GM21381 (cell line): ENCODE measurements at regions not wholly inside any gene's neighbourhood (a gene's known extent, or its start where the extent isn't known, plus 50 kb on each side); places are given as distances from the start of the nearest gene placed in this dataset.
A peak's percentile ranks its signal among the peaks of the same experiment; 100 is the strongest.

Source experiments
- ATAC-seq: cut with Tn5 transposase; IDR thresholded peaks from one replicate; pipeline ENCODE4 v1.9.1; 2021; ENCODE audit warnings: mild to moderate bottlenecking, moderate library complexity; ENCODE audit not compliant: unreplicated experiment

DNA sequence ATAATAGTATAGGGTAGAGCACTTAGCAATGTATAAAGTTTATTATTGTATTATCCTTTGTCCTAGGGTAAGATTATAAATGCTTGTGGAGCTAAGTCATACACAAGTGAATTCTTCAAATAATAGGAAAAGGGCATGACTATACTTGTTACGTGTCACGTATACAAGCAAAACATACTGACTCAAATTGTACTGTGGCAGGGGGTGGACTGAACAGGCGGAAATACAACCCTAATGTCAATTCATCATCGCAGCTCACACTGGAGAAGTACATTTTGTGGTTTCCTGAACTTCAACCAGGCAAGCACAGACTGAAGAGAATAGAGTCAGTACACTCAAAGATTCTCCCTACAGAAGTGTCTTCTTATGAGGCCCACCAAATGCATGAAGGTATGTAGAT, 201.0 kb downstream of the MBD2 start:
- ATAC-seq, result no peak

DNA sequence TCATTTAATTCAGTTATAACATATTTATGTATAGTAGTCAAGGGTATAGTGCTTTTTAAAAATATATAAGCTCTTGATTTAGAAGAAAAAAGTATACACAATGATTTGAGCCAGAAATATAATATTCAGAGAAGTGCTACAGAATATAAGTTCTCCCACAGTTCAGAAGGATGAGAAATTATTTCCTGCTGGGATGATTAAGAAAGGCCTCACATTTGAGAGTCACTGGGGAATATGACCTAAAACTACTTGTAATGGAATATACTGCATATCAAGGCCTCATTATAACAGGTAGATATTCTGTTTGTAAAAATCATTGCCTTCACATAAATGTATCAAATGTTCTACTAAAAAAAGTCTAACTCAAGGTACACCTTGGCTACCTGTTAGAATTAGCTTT, 203.5 kb downstream of the MBD2 start:
- ATAC-seq, result no peak

DNA sequence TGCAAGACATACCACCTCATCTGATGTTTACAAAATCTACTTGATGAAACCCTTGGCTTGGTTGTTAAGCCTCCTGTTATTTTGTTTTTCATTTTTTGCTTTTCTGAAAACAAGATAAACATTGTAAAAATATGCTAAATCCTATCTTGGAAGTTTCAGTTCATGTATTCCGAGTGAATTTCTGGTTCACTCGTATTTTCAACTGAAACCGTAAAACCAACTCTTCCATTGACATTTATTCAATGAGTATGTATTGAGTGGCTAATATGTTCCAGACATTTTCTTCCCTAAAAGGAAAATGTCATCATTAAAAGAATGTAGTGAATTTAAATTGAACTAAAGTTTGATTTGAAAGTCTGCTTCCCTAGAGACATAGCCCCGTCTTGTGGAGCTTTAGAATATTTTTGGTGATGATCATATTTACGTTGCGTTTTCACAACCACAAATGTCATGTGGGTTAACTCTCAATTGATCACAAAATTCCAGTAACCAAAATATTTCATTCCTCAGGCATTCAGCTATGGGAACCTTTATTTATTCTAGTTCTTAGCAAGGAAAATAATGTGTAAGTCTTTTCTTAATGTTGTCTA, 204.2 kb downstream of the MBD2 start:
- no peak for ATAC-seq

DNA sequence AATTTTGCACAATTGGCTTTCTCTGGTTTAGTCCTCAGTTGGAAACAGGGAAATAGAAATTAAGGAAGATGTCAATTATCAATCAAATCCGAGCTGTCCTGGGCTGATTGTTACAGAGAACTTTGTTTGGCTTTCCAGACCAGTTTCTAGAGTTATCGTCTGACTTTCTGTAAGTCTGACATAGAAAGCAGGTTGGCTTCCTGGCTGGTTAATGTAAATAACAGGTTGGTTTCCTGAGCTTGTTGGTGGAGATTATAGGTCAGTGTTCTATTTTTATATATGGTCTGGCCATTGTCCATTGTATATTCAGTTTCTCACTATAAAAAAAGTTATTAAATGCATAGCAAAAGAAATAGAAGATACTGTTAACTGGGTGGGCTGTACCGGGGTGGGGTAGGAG, 204.8 kb downstream of the MBD2 start:
- ATAC-seq, result no peak

GRCh38 chr18:54013452-54013851, 211.0 kb downstream of the MBD2 start:
- no peak for ATAC-seq

DNA sequence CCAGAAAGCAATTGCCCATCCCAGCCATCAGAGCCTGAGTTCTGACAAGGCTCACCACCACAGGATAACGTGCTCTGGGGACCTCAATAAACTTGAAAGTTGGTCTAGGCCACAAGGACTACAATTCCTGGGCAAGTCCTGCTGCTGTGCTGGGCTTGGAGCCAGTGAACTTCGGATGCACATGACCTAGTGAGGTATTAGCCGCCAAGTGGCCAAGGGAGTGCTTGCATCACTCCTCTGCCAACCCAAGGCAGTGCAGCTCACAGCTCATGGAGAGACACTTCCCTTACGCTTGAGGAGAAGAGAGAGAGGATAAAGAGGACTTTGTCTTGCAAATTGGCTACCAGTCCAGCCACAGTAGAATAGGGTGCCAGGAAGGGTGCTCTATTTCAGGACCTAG, 219.6 kb downstream of the MBD2 start:
- no peak for ATAC-seq

DNA sequence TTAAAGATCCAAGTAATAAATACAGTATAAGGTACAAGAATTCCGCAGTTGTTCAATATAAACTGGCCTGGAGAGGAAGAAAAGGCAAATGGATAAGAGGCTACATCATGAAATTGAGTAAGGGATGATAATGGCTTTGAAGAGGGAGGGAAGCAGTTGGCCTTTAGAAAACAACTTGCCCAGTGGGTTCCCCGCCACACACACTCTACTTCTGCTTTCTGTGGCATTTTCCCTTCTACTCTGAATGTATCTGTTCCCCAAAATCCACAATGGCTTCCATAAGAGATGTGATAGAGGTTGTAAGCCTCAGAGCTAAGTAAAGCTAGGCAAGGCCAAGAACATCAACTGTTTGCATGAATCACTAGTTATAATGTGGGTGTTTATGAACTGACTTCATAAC, 221.3 kb downstream of the MBD2 start:
- no peak for ATAC-seq

- no peak for ATAC-seq
These were observed 227.4 kb downstream of the MBD2 start for GRCh38 chr18:53997064-53997463.

- ATAC-seq, result no peak
These were observed 230.5 kb downstream of the MBD2 start for GRCh38 chr18:53994016-53994415.

- no peak for ATAC-seq
These were observed 232.7 kb downstream of the MBD2 start for GRCh38 chr18:53991805-53992204.

DNA sequence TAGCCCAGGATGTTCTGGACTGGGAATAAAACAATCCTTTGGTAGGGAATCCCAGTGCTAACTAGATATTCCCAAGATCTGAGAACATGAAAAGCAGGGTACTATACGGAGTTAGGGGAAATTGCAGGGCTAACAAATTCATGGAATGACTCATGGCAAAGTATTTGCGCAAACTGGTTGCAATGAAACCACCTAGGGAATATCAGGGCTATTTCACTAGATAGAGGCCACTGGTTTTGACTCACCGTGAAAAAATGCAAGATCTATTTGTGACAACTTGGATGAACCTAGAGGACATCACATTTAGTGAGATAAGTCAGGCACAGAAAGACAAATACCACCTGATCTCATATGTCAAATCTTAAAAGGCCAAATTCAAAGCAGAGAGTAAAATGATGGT, 233.3 kb downstream of the MBD2 start:
- ATAC-seq, result no peak

DNA sequence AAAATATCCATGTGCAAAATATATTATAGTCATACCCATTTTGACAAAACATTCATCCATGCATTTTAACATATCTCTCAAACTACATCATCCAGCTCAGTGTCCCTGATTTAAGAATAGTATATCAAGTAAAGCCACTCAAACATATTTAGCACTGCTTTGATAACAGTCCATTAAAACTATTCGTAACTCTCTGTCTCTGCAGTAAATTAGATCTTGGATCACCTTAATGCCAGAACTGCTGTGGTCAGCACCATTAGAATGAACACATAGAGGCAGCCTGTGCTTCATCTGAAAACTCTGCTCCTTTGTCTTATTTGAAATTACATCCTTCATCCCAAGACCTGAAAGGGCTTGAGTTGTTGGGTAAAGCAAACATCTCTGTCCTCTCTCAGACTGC, 234.0 kb downstream of the MBD2 start:
- ATAC-seq, result no peak

GRCh38 chr18:53984021-53984420, 240.4 kb downstream of the MBD2 start:
- ATAC-seq, result no peak

- ATAC-seq, result no peak
These were observed 253.1 kb downstream of the MBD2 start for GRCh38 chr18:53971331-53971730.

DNA sequence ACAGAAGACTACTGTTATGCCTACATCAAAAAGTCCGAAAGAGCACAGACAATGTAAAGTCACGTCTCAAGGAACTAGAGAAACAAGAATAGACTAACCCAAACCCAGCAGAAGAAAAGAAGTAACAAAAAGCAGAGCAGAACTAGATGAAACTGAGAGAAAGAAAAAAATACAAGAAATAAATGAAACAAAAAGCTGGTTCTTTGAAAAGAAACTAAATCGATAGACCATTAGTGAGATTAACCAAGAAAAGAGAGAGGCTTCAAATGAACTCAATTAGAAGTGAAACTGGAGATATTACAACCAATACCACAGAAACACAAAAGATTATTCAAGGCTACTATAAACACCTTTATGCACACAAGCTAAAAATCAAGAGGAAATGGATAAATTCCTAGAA, 271.8 kb downstream of the MBD2 start:
- ATAC-seq, result peak; percentile 65

- ATAC-seq, result no peak
These were observed 273.9 kb downstream of the MBD2 start for GRCh38 chr18:53950545-53950944.

DNA sequence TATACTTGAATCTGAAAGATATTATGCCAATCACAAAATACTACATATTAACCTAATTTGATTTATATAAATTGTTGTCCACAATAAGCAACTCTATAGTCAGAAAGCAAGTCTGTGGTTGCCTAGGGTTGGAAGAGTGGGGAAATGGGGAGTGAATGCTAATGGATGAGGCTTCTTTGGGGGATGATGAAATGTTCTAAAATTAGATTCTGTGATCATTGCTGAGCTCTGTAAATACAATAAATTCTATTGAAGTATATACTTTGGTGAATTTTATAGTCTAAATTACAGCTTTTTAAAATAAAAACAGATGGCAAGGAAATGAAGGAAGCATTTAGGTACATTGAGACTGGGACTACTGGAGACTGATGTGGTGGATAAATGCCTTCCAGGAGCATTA, 275.5 kb downstream of the MBD2 start:
- ATAC-seq, result no peak

DNA sequence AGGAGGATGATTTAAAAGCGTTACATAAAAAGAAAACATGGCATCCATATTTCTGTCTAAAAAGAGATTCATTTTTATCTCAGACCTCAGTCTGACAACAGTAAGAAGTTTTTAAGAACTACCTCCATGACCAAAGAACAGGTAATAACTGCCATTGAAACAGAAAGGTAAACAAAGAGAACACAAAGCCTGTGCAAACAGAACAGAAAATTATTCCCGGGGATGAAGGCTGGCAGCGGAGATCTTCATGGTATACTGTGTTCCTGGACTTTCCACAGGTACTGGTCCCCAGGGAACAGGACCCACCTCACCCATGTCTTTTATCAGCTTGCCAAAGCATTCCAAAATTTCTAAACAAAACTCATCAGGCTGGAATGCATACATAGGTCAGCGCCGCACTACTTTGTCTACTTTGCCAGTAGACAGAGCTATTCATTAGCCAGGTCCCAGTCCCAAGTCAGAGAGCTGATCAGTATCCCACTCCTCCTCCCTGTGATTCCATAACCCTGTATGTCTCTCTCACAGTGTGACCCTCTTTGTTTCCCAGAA, 277.3 kb downstream of the MBD2 start:
- no peak for ATAC-seq

DNA sequence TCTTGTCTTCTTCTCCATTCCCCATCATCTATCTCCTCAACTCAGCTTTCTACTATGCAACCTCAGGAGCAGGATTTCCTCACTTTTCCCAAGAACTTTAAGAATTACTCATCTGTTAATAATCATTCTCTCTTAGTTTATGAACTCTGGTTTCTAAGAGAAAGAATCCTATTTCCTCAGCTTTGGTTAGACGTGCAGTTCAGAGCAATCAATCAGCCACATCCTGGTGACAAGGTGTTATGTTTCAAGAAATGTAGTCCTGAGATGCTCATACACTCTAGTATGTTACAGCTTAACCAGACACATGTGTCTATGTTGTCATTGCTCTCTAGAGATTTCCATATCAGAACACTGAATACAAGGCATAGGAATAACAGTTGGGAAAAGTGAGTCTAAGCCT, 277.9 kb downstream of the MBD2 start:
- ATAC-seq, result no peak

DNA sequence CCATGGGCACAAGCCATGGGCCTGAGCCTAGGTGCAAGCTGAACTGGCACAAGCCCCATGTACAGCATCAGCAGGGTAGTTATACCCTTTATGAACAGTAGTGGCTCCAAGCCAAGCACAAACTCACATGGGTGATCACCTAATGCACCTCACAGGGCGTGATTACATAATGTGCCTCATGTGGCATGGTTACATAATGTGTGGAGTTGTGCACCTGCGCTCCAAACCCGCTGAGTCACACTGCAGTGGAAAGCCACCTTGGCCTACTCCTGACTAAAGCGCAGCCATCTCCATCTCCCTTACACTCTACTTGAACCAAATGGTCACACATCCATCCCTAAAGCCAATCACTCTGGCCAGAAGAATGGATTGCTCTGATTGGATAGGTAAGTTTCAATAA, 279.7 kb downstream of the MBD2 start:
- no peak for ATAC-seq

DNA sequence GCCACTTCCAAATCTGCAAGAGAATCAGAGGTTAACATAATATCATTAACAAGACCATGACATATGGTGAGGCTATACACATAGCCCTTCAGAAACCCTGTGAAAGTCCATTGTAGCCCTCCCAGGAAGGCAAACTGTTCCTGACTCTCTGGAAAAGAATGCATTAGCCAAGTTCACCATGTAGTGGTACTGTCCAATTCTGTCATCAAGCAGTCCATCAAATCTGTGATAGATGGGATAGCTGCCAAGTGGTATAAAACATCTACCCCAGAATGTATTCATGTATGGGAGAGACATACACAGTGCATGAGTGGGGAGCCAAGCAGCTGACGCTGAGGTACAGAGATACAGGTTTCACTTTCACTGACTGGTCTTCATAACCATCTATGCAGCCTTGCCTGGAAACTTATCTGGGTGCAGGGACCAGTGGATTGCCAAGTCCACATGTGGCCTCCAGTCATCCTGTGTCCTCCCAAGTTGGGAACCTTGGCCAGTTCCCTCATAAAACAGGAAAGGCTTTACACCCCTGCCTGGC, 281.1 kb downstream of the MBD2 start:
- no peak for ATAC-seq

DNA sequence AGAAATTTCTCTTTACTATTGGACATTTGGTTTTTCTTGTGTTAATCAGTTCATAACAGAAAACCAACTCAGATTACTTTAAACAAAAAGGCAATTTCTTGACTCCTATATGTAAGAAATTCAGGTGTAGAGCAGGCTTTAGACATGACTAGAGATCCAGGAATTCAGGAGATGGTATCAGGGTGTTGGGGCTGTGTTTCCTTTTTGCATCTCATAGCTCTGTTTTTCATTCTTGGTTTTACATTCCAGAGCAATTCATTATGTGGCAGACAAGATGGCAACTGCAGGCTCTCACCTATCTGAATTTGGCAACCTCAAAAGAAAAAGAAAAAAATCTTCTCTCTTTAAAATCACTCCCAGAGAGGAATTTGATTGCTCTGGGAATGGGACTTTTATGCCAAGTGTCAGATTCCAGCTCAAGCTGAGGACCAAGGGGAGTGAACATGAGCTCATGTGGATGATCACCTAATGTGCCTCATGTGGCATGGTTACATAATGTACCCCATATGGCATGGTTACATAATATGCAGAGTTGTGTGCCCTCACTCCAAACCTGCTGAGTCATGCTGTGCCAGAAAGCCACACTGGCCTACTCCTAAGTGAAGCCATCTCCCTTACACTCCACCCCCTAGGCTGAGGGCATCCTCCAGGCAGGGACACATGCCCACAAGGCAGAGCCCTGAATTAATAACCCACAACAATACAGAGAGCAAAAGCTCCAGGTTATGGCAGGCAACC, 282.7 kb downstream of the MBD2 start:
- ATAC-seq, result no peak
